IMR-90 (cell line): ENCODE measurements at regions not wholly inside any gene's neighbourhood (a gene's known extent, or its start where the extent isn't known, plus 50 kb on each side); places are given as distances from the start of the nearest gene placed in this dataset.

Experiments used
- ATAC-seq: fragments of 200-7000 bp; cut with Tn5 transposase; 2 replicates; pipeline ENCODE4 v1.9.1; 2020; ENCODE audit warnings: low read depth, mild to moderate bottlenecking, moderate library complexity
- BruUV-seq: library from RNA; stranded (reverse); fragments of 400-500 nt; replicated peaks from 2 replicates; lab custom pipeline; 2021; lab: Mats Ljungman, UMichigan
- CTCF ChIA-PET: fragments of 300-600 bp; formaldehyde crosslinking; extraction: SDS; loops from one replicate; lab custom pipeline; 2021; ENCODE audit warnings: antibody characterized with exemption; lab: Yijun Ruan, JAX
- POLR2A ChIA-PET: fragments of 300-600 bp; sonication (Branson Sonifier 250); formaldehyde crosslinking; loops from one replicate; lab custom pipeline; 2022; ENCODE audit warnings: antibody characterized with exemption; ENCODE audit not compliant: unreplicated experiment; lab: Charles Lee
- DNase-seq: peaks from one replicate; pipeline ENCODE4 v3.0.0; 2013
- H2AFZ ChIP-seq: replicated peaks from 2 replicates; pipeline ENCODE3; 2013; ENCODE audit warnings: low read length, mild to moderate bottlenecking; ENCODE audit not compliant: poor library complexity
- H2AK5ac ChIP-seq: 2 replicates; pipeline ENCODE4 v1.6.1; 2013; ENCODE audit warnings: low read depth, low read length, inconsistent platforms
- H2AK9ac ChIP-seq: replicated peaks from 2 replicates; pipeline ENCODE3; 2013; ENCODE audit warnings: mild to moderate bottlenecking, low read depth, low read length, moderate library complexity; ENCODE audit not compliant: poor library complexity
- H2BK120ac ChIP-seq: 2 replicates; pipeline ENCODE4 v1.6.1; 2013; ENCODE audit warnings: low read depth, low read length, inconsistent platforms
- H2BK15ac ChIP-seq: 3 replicates; pipeline ENCODE4 v1.6.1; 2013; ENCODE audit warnings: low read depth, low read length, inconsistent platforms
- H2BK20ac ChIP-seq: 2 replicates; pipeline ENCODE4 v1.6.1; 2013; ENCODE audit warnings: low read depth, mild to moderate bottlenecking, inconsistent platforms, low read length, moderate library complexity
- H2BK5ac ChIP-seq: 2 replicates; pipeline ENCODE4 v1.6.1; 2013; ENCODE audit warnings: mild to moderate bottlenecking, low read depth, low read length, inconsistent platforms; ENCODE audit not compliant: poor library complexity, severe bottlenecking
- H3K14ac ChIP-seq: replicated peaks from 2 replicates; pipeline ENCODE4 v1.6.1; 2013; ENCODE audit warnings: low read depth, low read length, inconsistent platforms
- H3K18ac ChIP-seq: 2 replicates; pipeline ENCODE4 v1.6.1; 2013; ENCODE audit warnings: low read depth, low read length, control low read depth
- H3K23ac ChIP-seq: 2 replicates; pipeline ENCODE4 v1.6.1; 2013; ENCODE audit warnings: low read depth, low read length, inconsistent platforms
- H3K27ac ChIP-seq: 2 replicates; pipeline ENCODE4 v1.5.1; 2013; ENCODE audit warnings: mild to moderate bottlenecking, control low read depth, low read length; ENCODE audit not compliant: insufficient read depth
- H3K27me3 ChIP-seq: 2 replicates; pipeline ENCODE4 v1.6.1; 2013; ENCODE audit warnings: low read length; ENCODE audit not compliant: control insufficient read depth, insufficient read depth
- H3K36me3 ChIP-seq: 2 replicates; pipeline ENCODE4 v1.6.1; 2013; ENCODE audit warnings: low read length, mixed read lengths; ENCODE audit not compliant: control insufficient read depth, insufficient read depth
- H3K4ac ChIP-seq: 2 replicates; pipeline ENCODE4 v1.6.1; 2013; ENCODE audit warnings: low read depth, low read length, inconsistent platforms
- H3K4me1 ChIP-seq: 2 replicates; pipeline ENCODE4 v1.6.1; 2013; ENCODE audit warnings: low read length, mixed read lengths; ENCODE audit not compliant: control insufficient read depth, insufficient read depth
- H3K4me2 ChIP-seq: 2 replicates; pipeline ENCODE4 v1.6.1; 2013; ENCODE audit warnings: low read depth, mild to moderate bottlenecking, control low read depth, low read length, moderate library complexity
- H3K4me3 ChIP-seq: 2 replicates; pipeline ENCODE4 v1.5.1; 2013; ENCODE audit warnings: low read depth, mild to moderate bottlenecking, control low read depth, low read length, moderate library complexity; ENCODE audit not compliant: insufficient read depth
- H3K56ac ChIP-seq: 2 replicates; pipeline ENCODE4 v1.6.1; 2013; ENCODE audit warnings: low read length, inconsistent platforms; ENCODE audit not compliant: insufficient read depth; ENCODE audit errors: extremely low read depth
- H3K79me1 ChIP-seq, 2 experiments: 2 replicates each; pipeline ENCODE4 v1.6.1; 2013; ENCODE audit warnings: low read length in 2 of 2, inconsistent platforms in 1 of 2, low read depth in 1 of 2
- H3K9ac ChIP-seq: 2 replicates; pipeline ENCODE4 v1.6.1; 2013; ENCODE audit warnings: low read depth, low read length, control low read depth
- H3K9me1 ChIP-seq: 2 replicates; pipeline ENCODE4 v1.6.1; 2013; ENCODE audit warnings: low read length, inconsistent platforms; ENCODE audit not compliant: insufficient read depth
- H3K9me3 ChIP-seq: 2 replicates; pipeline ENCODE4 v1.6.1; 2013; ENCODE audit warnings: low read length; ENCODE audit not compliant: control insufficient read depth, insufficient read depth
- H4K20me1 ChIP-seq: 2 replicates; pipeline ENCODE4 v1.6.1; 2013; ENCODE audit warnings: low read length, inconsistent platforms; ENCODE audit not compliant: insufficient read depth
- H4K5ac ChIP-seq: 2 replicates; pipeline ENCODE4 v1.6.1; 2013; ENCODE audit warnings: mild to moderate bottlenecking, low read depth, low read length, control low read depth
- H4K8ac ChIP-seq, 2 experiments: 2 replicates each; pipeline ENCODE4 v1.6.1; 2013; ENCODE audit warnings: low read depth in 2 of 2, low read length in 2 of 2, control low read depth in 1 of 2, inconsistent platforms in 1 of 2
- H4K91ac ChIP-seq: 2 replicates; pipeline ENCODE4 v1.6.1; 2013; ENCODE audit warnings: low read depth, low read length, inconsistent platforms; ENCODE audit not compliant: insufficient read depth
- BHLHE40 ChIP-seq: fragments of 150-350 bp; IDR thresholded peaks from 2 replicates; pipeline ENCODE4 v1.6.1; 2016; ENCODE audit warnings: mild to moderate bottlenecking, low read depth, low read length
- CHD1 ChIP-seq: IDR thresholded peaks from 2 replicates; pipeline ENCODE4 v1.6.1; 2012; ENCODE audit warnings: low read depth, low read length, improper control_type of control experiment
- CTCF ChIP-seq: conservative IDR thresholded peaks from 2 replicates; pipeline ENCODE4 v1.5.1; 2012; ENCODE audit warnings: mild to moderate bottlenecking, low read depth, low read length, improper control_type of control experiment
- FOS ChIP-seq: fragments of 150-350 bp; IDR thresholded peaks from 2 replicates; pipeline ENCODE4 v1.6.1; 2016; ENCODE audit warnings: low read depth, low read length
- MAFK ChIP-seq: IDR thresholded peaks from 2 replicates; pipeline ENCODE4 v1.6.1; 2012; ENCODE audit warnings: low read depth, low read length, improper control_type of control experiment
- MAZ ChIP-seq: IDR thresholded peaks from 2 replicates; pipeline ENCODE4 v1.6.1; 2012; ENCODE audit warnings: low read depth, mild to moderate bottlenecking, low read length, improper control_type of control experiment, moderate library complexity, borderline replicate concordance
- MXI1 ChIP-seq: IDR thresholded peaks from 2 replicates; pipeline ENCODE4 v1.6.1; 2012; ENCODE audit warnings: low read depth, mild to moderate bottlenecking, low read length, moderate library complexity, borderline replicate concordance
- NFE2L2 ChIP-seq: fragments of 150-350 bp; IDR thresholded peaks from 2 replicates; pipeline ENCODE4 v1.6.1; 2016; ENCODE audit warnings: low read depth, mild to moderate bottlenecking, low read length
- POLR2A ChIP-seq: IDR thresholded peaks from 2 replicates; pipeline ENCODE4 v1.6.1; 2012; ENCODE audit warnings: mild to moderate bottlenecking, low read depth, low read length
- RAD21 ChIP-seq: IDR thresholded peaks from 2 replicates; pipeline ENCODE4 v1.6.1; 2012; ENCODE audit warnings: low read length, improper control_type of control experiment
- RCOR1 ChIP-seq: IDR thresholded peaks from 2 replicates; pipeline ENCODE4 v1.6.1; 2012; ENCODE audit warnings: mild to moderate bottlenecking, low read length, improper control_type of control experiment; ENCODE audit not compliant: insufficient replicate concordance
- RFX5 ChIP-seq: IDR thresholded peaks from 2 replicates; pipeline ENCODE4 v1.8.0; 2012; ENCODE audit warnings: low read depth, mild to moderate bottlenecking, low read length, moderate library complexity
- SMC3 ChIP-seq: fragments of 150-350 bp; IDR thresholded peaks from 2 replicates; pipeline ENCODE4 v1.6.1; 2016; ENCODE audit warnings: low read depth, mild to moderate bottlenecking, antibody characterized with exemption, low read length, moderate library complexity
- WGBS, 2 experiments: methylation state at CpG; one replicate each; pipeline versions ENCODE4 v1.1.5 to v1.1.7; 2013; ENCODE audit warnings: missing lambda C conversion rate in 2 of 2; ENCODE audit not compliant: insufficient read length in 1 of 2; ENCODE audit errors: extremely low coverage in 2 of 2; 5-methylcytosine and 5-hydroxymethylcytosine counted together
- dilution Hi-C: fragments of 300-500 bp; cut with HindIII; formaldehyde crosslinking; loops from one replicate; pipeline ENCODE4 v1.14.3; 2018; ENCODE audit warnings: low sequenced_read_pairs; ENCODE audit not compliant: unreplicated experiment
- in situ Hi-C: fragments of 300-500 bp; cut with MboI; formaldehyde crosslinking; loops from 3 replicates; pipeline ENCODE4 v1.14.3; 2019; ENCODE audit warnings: low sequenced_read_pairs, inconsistent platforms, mixed read lengths
- intact Hi-C: fragments of 100-400 bp; cut with micrococcal nuclease; formaldehyde crosslinking; loops from 2 replicates; pipeline ENCODE4 v1.10.0; 2022
- TF ChIP-seq, protein P1 (sequence below): fragments of 150-350 bp; IDR thresholded peaks from 2 replicates; pipeline ENCODE4 v1.6.1; 2017; ENCODE audit warnings: mild to moderate bottlenecking, antibody characterized with exemption, low read length, low read depth
- TF ChIP-seq, protein P2 (sequence below): fragments of 150-350 bp; IDR thresholded peaks from 2 replicates; pipeline ENCODE4 v1.6.1; 2016; ENCODE audit warnings: low read depth, mild to moderate bottlenecking, low read length, moderate library complexity, borderline replicate concordance

DNA sequence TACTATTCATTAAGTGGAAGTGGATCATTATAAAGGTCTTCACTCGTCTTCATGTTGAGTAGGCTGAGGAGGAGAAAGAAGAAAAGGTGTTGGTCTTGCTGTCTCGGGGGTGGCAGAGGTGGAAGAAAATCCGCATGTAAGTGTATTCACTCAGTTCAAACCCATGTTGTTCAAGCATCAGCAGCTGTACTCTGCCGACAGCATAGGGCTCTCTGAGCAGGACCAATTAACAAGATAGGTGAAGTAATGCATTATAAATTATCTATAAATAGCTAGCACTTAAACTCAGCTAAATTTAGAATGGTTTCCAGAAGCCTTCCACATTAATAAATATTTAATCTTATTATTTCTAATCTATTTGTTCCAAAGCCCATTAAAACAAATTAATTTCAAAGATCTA is 116.8 kb downstream of the RGS2 start:
- H4K8ac ChIP-seq = no peak overlapping the region
- in situ Hi-C loops = no loop called here
- H3K9ac ChIP-seq = no peak overlapping the region
- no peak overlapping the region for H3K4ac ChIP-seq
- no peak for DNase-seq
- no peaks in the 10 kb centered on the region for H4K20me1 ChIP-seq
- no peak overlapping the region for H2BK5ac ChIP-seq
- H2BK120ac ChIP-seq = no peak overlapping the region
- H3K4me1 ChIP-seq = no peaks in the 10 kb centered on the region
- no peak overlapping the region for H2AK9ac ChIP-seq
- H3K9me3 ChIP-seq = no peaks in the 10 kb centered on the region
- H3K27me3 ChIP-seq = no peaks in the 10 kb centered on the region
- POLR2A ChIA-PET = no interaction called here
- no peak for ATAC-seq
- WGBS, 2 experiments = 94% methylated on average over 2 of the region's 4 CpGs; no CpG with 5 or more reads in 1 of the 2 experiments
- TF ChIP-seq BHLHE40 (no peak), NFE2L2 (no peak), FOS (no peak), RFX5 (no peak), MAZ (no peak), RAD21 (no peak), CTCF (no peak), CHD1 (no peak), POLR2A (no peak), SMC3 (no peak), RCOR1 (no peak), MXI1 (no peak), MAFK (no peak)
- TF ChIP-seq, protein P1, sequence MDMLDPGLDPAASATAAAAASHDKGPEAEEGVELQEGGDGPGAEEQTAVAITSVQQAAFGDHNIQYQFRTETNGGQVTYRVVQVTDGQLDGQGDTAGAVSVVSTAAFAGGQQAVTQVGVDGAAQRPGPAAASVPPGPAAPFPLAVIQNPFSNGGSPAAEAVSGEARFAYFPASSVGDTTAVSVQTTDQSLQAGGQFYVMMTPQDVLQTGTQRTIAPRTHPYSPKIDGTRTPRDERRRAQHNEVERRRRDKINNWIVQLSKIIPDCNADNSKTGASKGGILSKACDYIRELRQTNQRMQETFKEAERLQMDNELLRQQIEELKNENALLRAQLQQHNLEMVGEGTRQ = no peak
- TF ChIP-seq, protein P2, sequence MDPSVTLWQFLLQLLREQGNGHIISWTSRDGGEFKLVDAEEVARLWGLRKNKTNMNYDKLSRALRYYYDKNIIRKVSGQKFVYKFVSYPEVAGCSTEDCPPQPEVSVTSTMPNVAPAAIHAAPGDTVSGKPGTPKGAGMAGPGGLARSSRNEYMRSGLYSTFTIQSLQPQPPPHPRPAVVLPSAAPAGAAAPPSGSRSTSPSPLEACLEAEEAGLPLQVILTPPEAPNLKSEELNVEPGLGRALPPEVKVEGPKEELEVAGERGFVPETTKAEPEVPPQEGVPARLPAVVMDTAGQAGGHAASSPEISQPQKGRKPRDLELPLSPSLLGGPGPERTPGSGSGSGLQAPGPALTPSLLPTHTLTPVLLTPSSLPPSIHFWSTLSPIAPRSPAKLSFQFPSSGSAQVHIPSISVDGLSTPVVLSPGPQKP = no peak
- no peaks in the 10 kb centered on the region for H3K36me3 ChIP-seq
- H4K91ac ChIP-seq = no peak overlapping the region
- no peak overlapping the region for H2AFZ ChIP-seq
- no peak overlapping the region for H2BK20ac ChIP-seq
- no peak overlapping the region for H3K14ac ChIP-seq
- no peak overlapping the region for H3K18ac ChIP-seq
- H3K4me2 ChIP-seq = no peak overlapping the region
- H3K56ac ChIP-seq = no peak overlapping the region
- H4K5ac ChIP-seq = no peak overlapping the region
- no peaks in the 10 kb centered on the region for H3K9me1 ChIP-seq
- H3K23ac ChIP-seq = no peak overlapping the region
- dilution Hi-C loops = no loop called here
- no peak overlapping the region for H3K4me3 ChIP-seq
- no peak overlapping the region for H2BK15ac ChIP-seq
- H3K27ac ChIP-seq = no peak overlapping the region
- intact Hi-C loops = no loop called here
- H2AK5ac ChIP-seq = no peak overlapping the region
- CTCF ChIA-PET = no interaction called here
- no peaks in the 10 kb centered on the region for H3K79me1 ChIP-seq
- no TSS peak for BruUV-seq
